ENCODE measurements at regions not wholly inside any gene's neighbourhood (a gene's known extent, or its start where the extent isn't known, plus 50 kb on each side); places are given as distances from the start of the nearest gene placed in this dataset.
"Not testable (repeated sequence)": the region's sequence is repeated elsewhere in the genome, so short reads cannot be mapped to it uniquely, and the experiment has no call there.

GRCh38 chr16:5315914-5316313 lies 218.3 kb upstream of the EEF2KMT start:
- TF ChIP-seq CTCF (conservative IDR thresholded peaks at IDR 0.05; ENCODE audit: low read depth, low read length): no peak
- DNase-seq (ENCODE audit: low read depth): no peak

GRCh38 chr16:5314377-5314776 lies 216.8 kb upstream of the EEF2KMT start:
- no peak for DNase-seq (ENCODE audit: low read depth)
- TF ChIP-seq CTCF (conservative IDR thresholded peaks at IDR 0.05; ENCODE audit: low read depth, low read length): no peak
- H3K4me3 ChIP-seq (ENCODE audit: low read depth, low read length): no peak overlapping the region

More at GRCh38 chr16:5315914-5316313, 218.3 kb upstream of the EEF2KMT start:
- no peak overlapping the region for H3K4me3 ChIP-seq (ENCODE audit: low read depth, low read length)

- H3K4me3 ChIP-seq (ENCODE audit: low read depth, low read length): no peak overlapping the region
- no peak for TF ChIP-seq CTCF (conservative IDR thresholded peaks at IDR 0.05; ENCODE audit: low read depth, low read length)
- no peak for DNase-seq (ENCODE audit: low read depth)
These were observed 212.5 kb upstream of the EEF2KMT start for GRCh38 chr16:5309946-5310611.

- H3K4me3 ChIP-seq (ENCODE audit: low read depth, low read length): no peak overlapping the region
- DNase-seq (ENCODE audit: low read depth): no peak
- TF ChIP-seq CTCF (conservative IDR thresholded peaks at IDR 0.05; ENCODE audit: low read depth, low read length): no peak
These were observed 207.4 kb upstream of the EEF2KMT start for GRCh38 chr16:5305023-5305422.

GRCh38 chr16:5302372-5303114 lies 204.9 kb upstream of the EEF2KMT start:
- no peak for TF ChIP-seq CTCF (conservative IDR thresholded peaks at IDR 0.05; ENCODE audit: low read depth, low read length)
- no peak for DNase-seq (ENCODE audit: low read depth)
- H3K4me3 ChIP-seq (ENCODE audit: low read depth, low read length): no peak overlapping the region

- H3K4me3 ChIP-seq (ENCODE audit: low read depth, low read length): no peak overlapping the region
- TF ChIP-seq CTCF (conservative IDR thresholded peaks at IDR 0.05; ENCODE audit: low read depth, low read length): no peak
- no peak for DNase-seq (ENCODE audit: low read depth)
These were observed 200.6 kb upstream of the EEF2KMT start for GRCh38 chr16:5298202-5298601.

- no peak for TF ChIP-seq CTCF (conservative IDR thresholded peaks at IDR 0.05; ENCODE audit: low read depth, low read length)
- no peak for DNase-seq (ENCODE audit: low read depth)
These were observed 198.6 kb upstream of the EEF2KMT start for GRCh38 chr16:5296176-5296575.

GRCh38 chr16:5295304-5295703 lies 197.7 kb upstream of the EEF2KMT start:
- H3K4me3 ChIP-seq (ENCODE audit: low read depth, low read length): not testable (repeated sequence)

More at GRCh38 chr16:5296176-5296575, 198.6 kb upstream of the EEF2KMT start:
- H3K4me3 ChIP-seq (ENCODE audit: low read depth, low read length): no peak overlapping the region

GRCh38 chr16:5282152-5282551 lies 184.6 kb upstream of the EEF2KMT start:
- not testable (repeated sequence) for H3K4me3 ChIP-seq (ENCODE audit: low read depth, low read length); DNase-seq (ENCODE audit: low read depth)

More at GRCh38 chr16:5295304-5295703, 197.7 kb upstream of the EEF2KMT start:
- not testable (repeated sequence) for DNase-seq (ENCODE audit: low read depth)
